ENCODE measurements at regions not wholly inside any gene's neighbourhood (a gene's known extent, or its start where the extent isn't known, plus 50 kb on each side); places are given as distances from the start of the nearest gene placed in this dataset.
"Not testable (repeated sequence)": the region's sequence is repeated elsewhere in the genome, so short reads cannot be mapped to it uniquely, and the experiment has no call there.

DNA sequence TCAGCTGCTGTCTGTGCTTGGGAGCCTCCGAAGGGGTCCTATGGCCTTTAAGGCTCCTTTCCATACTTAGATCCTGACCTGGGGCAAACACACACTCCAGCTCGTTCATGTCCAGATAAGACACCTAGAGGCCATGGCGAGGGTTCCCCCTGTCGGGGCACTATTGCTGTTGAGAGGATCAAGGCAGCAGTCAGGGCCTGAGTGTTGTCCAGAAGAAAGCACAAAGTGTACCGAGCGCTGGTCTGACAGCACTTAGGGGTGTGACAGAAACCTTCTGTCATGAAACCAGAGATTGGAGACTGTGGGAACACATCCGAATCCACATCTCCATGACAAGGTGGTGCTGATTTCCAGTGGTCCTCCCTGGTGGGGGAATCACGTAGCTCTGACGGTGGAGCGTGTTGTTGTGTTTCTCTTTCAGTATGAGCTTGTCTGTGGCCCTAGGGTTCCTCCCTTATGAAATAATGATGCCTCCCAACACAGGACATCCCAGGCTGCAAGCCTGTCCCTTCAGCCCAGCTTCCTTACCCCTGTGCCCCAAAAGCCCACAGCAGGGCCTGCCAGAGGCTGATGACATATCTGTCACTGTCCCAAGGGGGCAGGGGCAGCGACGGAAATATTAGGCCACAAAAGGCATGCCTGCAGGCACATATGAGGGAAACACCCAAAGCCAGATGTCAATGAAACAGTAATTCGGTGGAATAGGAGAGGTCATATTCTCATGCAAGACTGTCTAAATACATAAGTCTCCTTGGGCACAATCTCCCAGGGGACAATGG is 62.4 kb upstream of the CCZ1B start:
- TF ChIP-seq, protein P1, sequence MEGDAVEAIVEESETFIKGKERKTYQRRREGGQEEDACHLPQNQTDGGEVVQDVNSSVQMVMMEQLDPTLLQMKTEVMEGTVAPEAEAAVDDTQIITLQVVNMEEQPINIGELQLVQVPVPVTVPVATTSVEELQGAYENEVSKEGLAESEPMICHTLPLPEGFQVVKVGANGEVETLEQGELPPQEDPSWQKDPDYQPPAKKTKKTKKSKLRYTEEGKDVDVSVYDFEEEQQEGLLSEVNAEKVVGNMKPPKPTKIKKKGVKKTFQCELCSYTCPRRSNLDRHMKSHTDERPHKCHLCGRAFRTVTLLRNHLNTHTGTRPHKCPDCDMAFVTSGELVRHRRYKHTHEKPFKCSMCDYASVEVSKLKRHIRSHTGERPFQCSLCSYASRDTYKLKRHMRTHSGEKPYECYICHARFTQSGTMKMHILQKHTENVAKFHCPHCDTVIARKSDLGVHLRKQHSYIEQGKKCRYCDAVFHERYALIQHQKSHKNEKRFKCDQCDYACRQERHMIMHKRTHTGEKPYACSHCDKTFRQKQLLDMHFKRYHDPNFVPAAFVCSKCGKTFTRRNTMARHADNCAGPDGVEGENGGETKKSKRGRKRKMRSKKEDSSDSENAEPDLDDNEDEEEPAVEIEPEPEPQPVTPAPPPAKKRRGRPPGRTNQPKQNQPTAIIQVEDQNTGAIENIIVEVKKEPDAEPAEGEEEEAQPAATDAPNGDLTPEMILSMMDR (IDR thresholded peaks at IDR 0.05), result not testable (repeated sequence)
- not testable (repeated sequence) for TF ChIP-seq ZFX (IDR thresholded peaks at IDR 0.05; ENCODE audit: borderline replicate concordance)
